HCT116 (cell line): ENCODE measurements at regions not wholly inside any gene's neighbourhood (a gene's known extent, or its start where the extent isn't known, plus 50 kb on each side); places are given as distances from the start of the nearest gene placed in this dataset.

Experiments used
- ATAC-seq: fragments of 200-7000 bp; cut with Tn5 transposase; 2 replicates; pipeline ENCODE4 v1.9.1; 2020; ENCODE audit warnings: mild to moderate bottlenecking, moderate library complexity
- BruUV-seq: library from RNA; stranded (reverse); fragments of 400-500 nt; replicated peaks from 2 replicates; lab custom pipeline; 2021; lab: Mats Ljungman, UMichigan
- CTCF ChIA-PET: fragments of 300-600 bp; sonication (Branson Sonifier 250); formaldehyde crosslinking; loops from one replicate; lab custom pipeline; 2021; ENCODE audit warnings: antibody characterized with exemption; lab: Charles Lee
- POLR2A ChIA-PET: fragments of 300-600, 350-600 bp; sonication (Branson Sonifier 250); formaldehyde crosslinking; loops from one replicate; lab custom pipeline; 2021; ENCODE audit warnings: antibody characterized with exemption; lab: Charles Lee
- RAD21 ChIA-PET, 2 experiments: fragments of 300-600 bp; sonication (Branson Sonifier 250); formaldehyde crosslinking; loops; one replicate each; lab custom pipeline; 2023; ENCODE audit warnings: low total read pairs in 2 of 2; ENCODE audit not compliant: uncharacterized antibody in 2 of 2, unreplicated experiment in 2 of 2, low non-redundant PET in 1 of 2; lab: Charles Lee
- DNase-seq: peaks from one replicate; pipeline ENCODE4 v3.0.0-alpha.2; 2010; ENCODE audit warnings: low read depth, low spot score
- H2AFZ ChIP-seq: fragments of 200-600 bp; shearing (Covaris generic), sonication (generic); 2 replicates; pipeline ENCODE4 v1.6.1; 2017; ENCODE audit warnings: low read depth, mixed run types, mixed read lengths, antibody characterized with exemption, low read length; ENCODE audit not compliant: poor library complexity, severe bottlenecking
- H3K27ac ChIP-seq: 2 replicates; pipeline ENCODE4 v1.5.1; 2012; ENCODE audit warnings: low read depth, low read length
- H3K27me3 ChIP-seq: fragments of 200-600 bp; sonication (generic); 2 replicates; pipeline ENCODE4 v1.6.1; 2016; ENCODE audit warnings: mixed run types, low read length, mixed read lengths; ENCODE audit not compliant: insufficient read depth
- H3K36me3 ChIP-seq, 2 experiments: fragments of 200-500 bp in 1 of 2; fragments of 200-600 bp in 1 of 2; sonication (Bioruptor generic) in 1 of 2; sonication (generic) in 1 of 2; 2 replicates each; pipeline versions ENCODE4 v1.5.1 to v1.6.1; 2014 to 2016; ENCODE audit warnings: low read length in 2 of 2, inconsistent platforms in 1 of 2, mixed read lengths in 1 of 2, mixed run types in 1 of 2; ENCODE audit not compliant: insufficient read depth in 2 of 2, control insufficient read depth in 1 of 2
- H3K4me1 ChIP-seq, 2 experiments: fragments of 200-600 bp in 1 of 2; sonication (generic) in 1 of 2; 2 replicates each; pipeline versions ENCODE4 v1.5.1 to v1.6.1; 2012 to 2017; ENCODE audit warnings: low read length in 2 of 2, inconsistent platforms in 1 of 2, mild to moderate bottlenecking in 1 of 2, mixed read lengths in 1 of 2, mixed run types in 1 of 2, moderate library complexity in 1 of 2; ENCODE audit not compliant: insufficient read depth in 2 of 2, control insufficient read depth in 1 of 2
- H3K4me2 ChIP-seq: fragments of 200-600 bp; sonication (generic); 2 replicates; pipeline ENCODE4 v1.6.1; 2017; ENCODE audit warnings: mixed run types, low read length, mixed read lengths
- H3K4me3 ChIP-seq, 2 experiments: fragments of 200-600 bp in 1 of 2; sonication (generic) in 1 of 2; replicated peaks in 1 of 2; 2 replicates each; pipeline ENCODE4 v1.5.1; 2011 to 2016; ENCODE audit warnings: low read length in 2 of 2, control low read depth in 1 of 2, low read depth in 1 of 2, mild to moderate bottlenecking in 1 of 2, mixed read lengths in 1 of 2, mixed run types in 1 of 2
- H3K79me2 ChIP-seq: fragments of 200-600 bp; sonication (generic); 2 replicates; pipeline ENCODE4 v1.6.1; 2017; ENCODE audit warnings: mild to moderate bottlenecking, mixed run types, low read length, moderate library complexity, mixed read lengths; ENCODE audit not compliant: insufficient read depth
- H3K9ac ChIP-seq: fragments of 200-600 bp; sonication (generic); 2 replicates; pipeline ENCODE4 v1.6.1; 2016; ENCODE audit warnings: low read length, mixed read lengths
- H3K9me2 ChIP-seq: fragments of 200-600 bp; sonication (generic), shearing (Covaris generic); 2 replicates; pipeline ENCODE4 v1.6.1; 2017; ENCODE audit warnings: mixed run types, mild to moderate bottlenecking, moderate library complexity; ENCODE audit not compliant: insufficient read depth
- H3K9me3 ChIP-seq, 2 experiments: fragments of 200-500 bp in 1 of 2; fragments of 200-600 bp in 1 of 2; sonication (Bioruptor generic) in 1 of 2; sonication (generic) in 1 of 2; 2 replicates each; pipeline ENCODE4 v1.6.1; 2014 to 2017; ENCODE audit warnings: low read length in 2 of 2, mixed read lengths in 2 of 2, inconsistent platforms in 1 of 2, low read depth in 1 of 2, mild to moderate bottlenecking in 1 of 2, mixed run types in 1 of 2, moderate library complexity in 1 of 2; ENCODE audit not compliant: control insufficient read depth in 1 of 2, insufficient read depth in 1 of 2
- H4K20me1 ChIP-seq: fragments of 200-600 bp; sonication (generic), shearing (Covaris generic); 2 replicates; pipeline ENCODE4 v1.6.1; 2017; ENCODE audit warnings: mixed run types, mild to moderate bottlenecking, moderate library complexity; ENCODE audit not compliant: insufficient read depth
- CBX3 ChIP-seq: IDR thresholded peaks from 2 replicates; pipeline ENCODE4 v1.6.1; 2012; ENCODE audit warnings: low read depth
- CEBPB ChIP-seq: IDR thresholded peaks from 2 replicates; pipeline ENCODE4 v1.6.1; 2012; ENCODE audit warnings: low read depth
- ELF1 ChIP-seq: IDR thresholded peaks from 2 replicates; pipeline ENCODE4 v1.6.1; 2012; ENCODE audit warnings: low read depth, borderline replicate concordance
- EZH2 ChIP-seq: fragments of 200-600 bp; sonication (generic); IDR thresholded peaks from 2 replicates; pipeline ENCODE4 v1.6.1; 2017; ENCODE audit warnings: antibody characterized with exemption, mixed run types
- EZH2phosphoT487 ChIP-seq: fragments of 200-600 bp; IDR thresholded peaks from 2 replicates; pipeline ENCODE4 v1.6.1; 2018; ENCODE audit warnings: antibody characterized with exemption, borderline replicate concordance
- POLR2A ChIP-seq: IDR thresholded peaks from 2 replicates; pipeline ENCODE4 v1.7.0; 2011; ENCODE audit warnings: borderline replicate concordance; ENCODE audit not compliant: insufficient read depth, insufficient read length; ENCODE audit errors: extremely low read depth
- POLR2AphosphoS5 ChIP-seq: IDR thresholded peaks from 2 replicates; pipeline ENCODE4 v1.6.1; 2011; ENCODE audit warnings: mild to moderate bottlenecking, low read depth, low read length, moderate library complexity
- RAD21 ChIP-seq: IDR thresholded peaks from 2 replicates; pipeline ENCODE4 v1.6.1; 2012; ENCODE audit warnings: low read depth, mild to moderate bottlenecking
- SIN3A ChIP-seq: IDR thresholded peaks from 2 replicates; pipeline ENCODE4 v1.6.1; 2012; ENCODE audit warnings: low read depth
- SP1 ChIP-seq: IDR thresholded peaks from 2 replicates; pipeline ENCODE4 v1.6.1; 2012; ENCODE audit warnings: low read depth
- intact Hi-C: fragments of 100-400 bp; cut with micrococcal nuclease; formaldehyde crosslinking; loops from 2 replicates; pipeline ENCODE4 v1.10.0; 2022
- TF ChIP-seq, protein P1 (sequence below): IDR thresholded peaks from 2 replicates; pipeline ENCODE4 v1.6.1; 2012
- TF ChIP-seq, protein P2 (sequence below), 3 experiments: fragments of 200-600 bp in 1 of 3; sonication (generic) in 1 of 3; IDR thresholded peaks in 2 of 3; conservative IDR thresholded peaks in 1 of 3; 2 replicates each; pipeline ENCODE4 v1.5.1; 2012 to 2017; ENCODE audit warnings: low read depth in 2 of 3, low read length in 2 of 3, antibody characterized with exemption in 1 of 3, borderline replicate concordance in 1 of 3, control low read depth in 1 of 3, mild to moderate bottlenecking in 1 of 3, mixed read lengths in 1 of 3, mixed run types in 1 of 3, moderate library complexity in 1 of 3; ENCODE audit not compliant: insufficient read depth in 1 of 3
- TF ChIP-seq, protein P3 (sequence below): IDR thresholded peaks from 2 replicates; pipeline ENCODE4 v1.6.1; 2012; ENCODE audit warnings: low read depth

DNA sequence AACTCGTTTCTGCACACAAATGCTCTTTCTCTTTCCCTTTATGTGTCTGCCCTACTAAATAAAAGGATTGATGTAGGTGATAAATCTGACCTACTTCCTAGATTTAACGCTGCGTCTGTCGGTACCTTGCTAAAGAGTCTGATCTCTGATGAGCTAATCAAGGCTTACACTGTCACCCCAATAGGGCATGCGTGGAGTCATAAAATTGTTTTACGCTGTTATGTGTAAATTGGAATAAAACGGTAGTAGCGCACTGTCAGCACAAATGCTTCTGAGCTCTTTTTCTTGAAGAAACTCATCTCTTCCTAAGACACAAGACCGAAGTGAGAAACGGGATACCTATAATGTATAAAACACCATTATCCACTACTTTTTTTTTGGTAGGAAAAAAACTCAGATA, 2106.3 kb upstream of the WWC1 start:
- RAD21 ChIA-PET, result no interaction called here
- POLR2A ChIA-PET, result no interaction called here
- no peak for TF ChIP-seq CBX3
- TF ChIP-seq, protein P1, sequence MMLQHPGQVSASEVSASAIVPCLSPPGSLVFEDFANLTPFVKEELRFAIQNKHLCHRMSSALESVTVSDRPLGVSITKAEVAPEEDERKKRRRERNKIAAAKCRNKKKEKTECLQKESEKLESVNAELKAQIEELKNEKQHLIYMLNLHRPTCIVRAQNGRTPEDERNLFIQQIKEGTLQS, result no peak

DNA sequence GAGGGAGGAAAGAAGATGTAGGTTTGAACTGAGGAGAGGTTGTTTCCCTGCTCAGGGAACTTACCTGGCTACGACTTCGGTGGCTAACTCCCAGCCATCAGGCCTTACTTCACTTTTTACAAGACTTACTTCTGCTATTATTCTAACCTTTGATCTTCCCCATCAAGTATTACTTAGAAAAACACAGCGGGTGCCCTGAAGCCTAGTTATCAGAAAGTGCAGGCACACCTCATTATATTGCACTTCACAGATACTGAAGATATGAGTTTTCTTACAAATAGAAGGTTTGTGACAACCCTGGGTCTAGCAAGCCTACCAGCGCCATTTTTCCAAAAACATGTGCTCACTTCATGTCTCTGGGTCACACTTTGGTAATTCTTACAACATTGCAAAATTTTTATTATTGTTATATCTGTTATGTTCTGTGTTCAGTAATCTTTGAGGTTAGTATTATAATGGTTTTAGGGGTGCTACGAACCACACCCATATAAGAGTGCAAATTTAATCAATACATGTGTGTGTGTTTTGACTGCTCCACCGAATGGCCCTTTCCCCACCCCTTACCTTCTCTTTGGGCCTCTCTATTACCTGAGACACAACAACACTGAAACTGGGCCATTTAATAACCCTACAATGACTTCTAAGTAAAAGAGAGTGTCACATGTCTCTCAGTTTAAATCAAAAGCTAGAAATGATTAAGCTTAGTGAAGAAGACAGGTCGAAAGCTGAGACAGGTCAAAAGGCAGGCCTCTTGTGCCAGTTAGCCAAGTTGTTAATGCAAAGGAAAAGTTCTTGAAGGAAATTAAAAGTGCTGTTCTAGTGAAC, 2102.7 kb upstream of the WWC1 start:
- no peak for ATAC-seq
- Histone ChIP-seq H3K27me3 (no peaks in the 10 kb centered on the region), H3K9ac (no peak overlapping the region), H3K36me3 (no peaks in the 10 kb centered on the region), H4K20me1 (no peaks in the 10 kb centered on the region), H3K4me1 (no peaks in the 10 kb centered on the region), H2AFZ (no peak overlapping the region), H3K79me2 (no peaks in the 10 kb centered on the region), H3K4me3 (no peak overlapping the region), H3K9me2 (no peaks in the 10 kb centered on the region), H3K9me3 (peaks cover 8 to 23% of the 10 kb centered on the region in 2 experiments; a peak in 2 of 4 replicates), H3K27ac (no peak overlapping the region), H3K4me2 (no peak overlapping the region)
- no peak for DNase-seq
- intact Hi-C loops, result no loop called here
- ChIA-PET POLR2A (no interaction called here), CTCF (no interaction called here), RAD21 (no interaction called here)
- BruUV-seq, result no TSS peak
- TF ChIP-seq RAD21 (no peak), POLR2AphosphoS5 (no peak), CEBPB (no peak), CBX3 (no peak), EZH2 (no peak), ELF1 (no peak), SIN3A (no peak), POLR2A (no peak), EZH2phosphoT487 (no peak), SP1 (no peak)
- TF ChIP-seq, protein P1, result no peak
- TF ChIP-seq, protein P2, sequence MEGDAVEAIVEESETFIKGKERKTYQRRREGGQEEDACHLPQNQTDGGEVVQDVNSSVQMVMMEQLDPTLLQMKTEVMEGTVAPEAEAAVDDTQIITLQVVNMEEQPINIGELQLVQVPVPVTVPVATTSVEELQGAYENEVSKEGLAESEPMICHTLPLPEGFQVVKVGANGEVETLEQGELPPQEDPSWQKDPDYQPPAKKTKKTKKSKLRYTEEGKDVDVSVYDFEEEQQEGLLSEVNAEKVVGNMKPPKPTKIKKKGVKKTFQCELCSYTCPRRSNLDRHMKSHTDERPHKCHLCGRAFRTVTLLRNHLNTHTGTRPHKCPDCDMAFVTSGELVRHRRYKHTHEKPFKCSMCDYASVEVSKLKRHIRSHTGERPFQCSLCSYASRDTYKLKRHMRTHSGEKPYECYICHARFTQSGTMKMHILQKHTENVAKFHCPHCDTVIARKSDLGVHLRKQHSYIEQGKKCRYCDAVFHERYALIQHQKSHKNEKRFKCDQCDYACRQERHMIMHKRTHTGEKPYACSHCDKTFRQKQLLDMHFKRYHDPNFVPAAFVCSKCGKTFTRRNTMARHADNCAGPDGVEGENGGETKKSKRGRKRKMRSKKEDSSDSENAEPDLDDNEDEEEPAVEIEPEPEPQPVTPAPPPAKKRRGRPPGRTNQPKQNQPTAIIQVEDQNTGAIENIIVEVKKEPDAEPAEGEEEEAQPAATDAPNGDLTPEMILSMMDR (IDR thresholded peaks at IDR 0.05 in 2 of 3, conservative IDR thresholded peaks at IDR 0.05 in 1 of 3; ENCODE audit: borderline replicate concordance in 1 of 3, insufficient read depth in 1 of 3, low read depth in 2 of 3, low read length in 2 of 3), result no peak
- TF ChIP-seq, protein P3, sequence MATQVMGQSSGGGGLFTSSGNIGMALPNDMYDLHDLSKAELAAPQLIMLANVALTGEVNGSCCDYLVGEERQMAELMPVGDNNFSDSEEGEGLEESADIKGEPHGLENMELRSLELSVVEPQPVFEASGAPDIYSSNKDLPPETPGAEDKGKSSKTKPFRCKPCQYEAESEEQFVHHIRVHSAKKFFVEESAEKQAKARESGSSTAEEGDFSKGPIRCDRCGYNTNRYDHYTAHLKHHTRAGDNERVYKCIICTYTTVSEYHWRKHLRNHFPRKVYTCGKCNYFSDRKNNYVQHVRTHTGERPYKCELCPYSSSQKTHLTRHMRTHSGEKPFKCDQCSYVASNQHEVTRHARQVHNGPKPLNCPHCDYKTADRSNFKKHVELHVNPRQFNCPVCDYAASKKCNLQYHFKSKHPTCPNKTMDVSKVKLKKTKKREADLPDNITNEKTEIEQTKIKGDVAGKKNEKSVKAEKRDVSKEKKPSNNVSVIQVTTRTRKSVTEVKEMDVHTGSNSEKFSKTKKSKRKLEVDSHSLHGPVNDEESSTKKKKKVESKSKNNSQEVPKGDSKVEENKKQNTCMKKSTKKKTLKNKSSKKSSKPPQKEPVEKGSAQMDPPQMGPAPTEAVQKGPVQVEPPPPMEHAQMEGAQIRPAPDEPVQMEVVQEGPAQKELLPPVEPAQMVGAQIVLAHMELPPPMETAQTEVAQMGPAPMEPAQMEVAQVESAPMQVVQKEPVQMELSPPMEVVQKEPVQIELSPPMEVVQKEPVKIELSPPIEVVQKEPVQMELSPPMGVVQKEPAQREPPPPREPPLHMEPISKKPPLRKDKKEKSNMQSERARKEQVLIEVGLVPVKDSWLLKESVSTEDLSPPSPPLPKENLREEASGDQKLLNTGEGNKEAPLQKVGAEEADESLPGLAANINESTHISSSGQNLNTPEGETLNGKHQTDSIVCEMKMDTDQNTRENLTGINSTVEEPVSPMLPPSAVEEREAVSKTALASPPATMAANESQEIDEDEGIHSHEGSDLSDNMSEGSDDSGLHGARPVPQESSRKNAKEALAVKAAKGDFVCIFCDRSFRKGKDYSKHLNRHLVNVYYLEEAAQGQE, result no peak

More for the DNA sequence above, 2106.3 kb upstream of the WWC1 start:
- H3K9me2 ChIP-seq, result no peaks in the 10 kb centered on the region
- BruUV-seq, result no TSS peak
- H3K4me1 ChIP-seq, result no peaks in the 10 kb centered on the region
- DNase-seq (no peak), ATAC-seq (no peak)
- H3K9me3 ChIP-seq, result peaks cover 0 to 10% of the 10 kb centered on the region in 2 experiments; a peak in 2 of 4 replicates
- H3K27ac ChIP-seq, result no peak overlapping the region
- H3K9ac ChIP-seq, result no peak overlapping the region
- H3K36me3 ChIP-seq, result no peaks in the 10 kb centered on the region
- no peaks in the 10 kb centered on the region for H4K20me1 ChIP-seq
- CTCF ChIA-PET, result no interaction called here
- H3K4me2 ChIP-seq, result no peak overlapping the region
- no peaks in the 10 kb centered on the region for H3K27me3 ChIP-seq
- intact Hi-C loops, result no loop called here
- no peak overlapping the region for H2AFZ ChIP-seq
- no peaks in the 10 kb centered on the region for H3K79me2 ChIP-seq
- no peak overlapping the region for H3K4me3 ChIP-seq
